ENCODE measurements at regions not wholly inside any gene's neighbourhood (a gene's known extent, or its start where the extent isn't known, plus 50 kb on each side); places are given as distances from the start of the nearest gene placed in this dataset.

DNA sequence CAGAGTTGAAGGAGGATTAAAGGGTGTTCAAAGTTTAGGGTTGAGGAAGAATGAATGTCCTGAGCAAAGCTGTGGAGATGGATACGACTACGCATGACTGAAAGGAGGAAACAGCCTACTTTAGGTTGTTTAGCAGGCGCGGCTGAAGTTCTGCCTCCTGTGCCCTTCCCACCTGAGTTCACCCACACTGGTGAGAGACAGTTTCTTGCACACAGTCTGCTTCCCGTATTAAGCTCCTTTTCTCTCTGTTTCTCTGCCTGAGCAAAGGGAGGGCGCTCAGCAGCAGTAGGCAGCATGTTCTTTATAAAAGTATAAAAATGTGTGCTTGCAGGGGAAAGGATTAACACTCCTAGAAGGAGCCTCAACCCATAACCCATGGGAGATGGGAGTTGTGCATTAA is 224.0 kb upstream of the SMARCA2 start:
- H3K9me3 Mint-ChIP-seq: no peaks in the 10 kb centered on the region
- H3K36me3 Mint-ChIP-seq (ENCODE audit: insufficient read depth in 2 of 2): no peaks in the 10 kb centered on the region
- H3K27me3 Mint-ChIP-seq (ENCODE audit: low read depth): peaks cover 35% of the 10 kb centered on the region
- no peak overlapping the region for H3K4me3 Mint-ChIP-seq
- no peaks in the 10 kb centered on the region for H3K4me1 Mint-ChIP-seq (ENCODE audit: low read depth)
- no peak overlapping the region for H3K27ac Mint-ChIP-seq
- ATAC-seq (replicated peaks in 1 of 2): no peak
- DNase-seq: no peak

DNA sequence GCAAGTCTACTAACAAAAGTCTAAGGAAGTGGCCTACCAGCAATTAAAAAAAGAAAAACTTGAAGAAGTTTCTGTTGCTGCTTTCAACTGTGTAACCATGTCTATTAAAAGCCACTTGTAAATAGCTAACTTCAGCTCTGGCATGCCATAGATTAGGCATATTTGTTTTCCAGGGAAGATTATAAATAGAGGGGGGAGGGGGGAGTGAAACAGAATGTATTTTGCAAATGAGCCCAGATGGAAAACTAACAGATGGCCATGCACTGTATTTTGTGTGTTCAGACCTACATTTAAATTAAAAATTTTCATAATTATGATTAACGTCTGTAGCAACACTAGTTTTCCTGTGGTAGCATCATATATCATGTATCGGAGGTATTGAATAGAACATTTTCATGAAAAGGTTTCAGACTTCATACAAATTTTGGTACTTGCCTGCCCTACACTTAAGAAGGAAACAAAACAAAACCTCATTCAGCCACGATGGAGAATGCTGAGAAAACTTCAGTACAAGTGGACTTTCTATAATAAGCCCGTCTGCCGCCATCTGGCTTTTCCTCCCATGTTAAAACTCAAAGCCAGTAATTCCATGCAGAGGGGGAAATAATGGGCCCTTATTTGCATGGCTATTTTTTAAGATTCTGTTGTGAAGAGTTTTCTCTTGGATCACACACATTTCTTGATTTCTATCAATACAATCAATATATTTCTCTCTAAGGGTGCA is 220.4 kb upstream of the SMARCA2 start:
- Mint-ChIP-seq H3K27ac (no peak overlapping the region), H3K4me1 (ENCODE audit: low read depth) (no peaks in the 10 kb centered on the region), H3K4me3 (no peak overlapping the region), H3K9me3 (no peaks in the 10 kb centered on the region), H3K36me3 (ENCODE audit: insufficient read depth in 2 of 2) (no peaks in the 10 kb centered on the region), H3K27me3 (ENCODE audit: low read depth) (peaks cover 25% of the 10 kb centered on the region)
- ATAC-seq (replicated peaks in 1 of 2) (no peak), DNase-seq (no peak)

DNA sequence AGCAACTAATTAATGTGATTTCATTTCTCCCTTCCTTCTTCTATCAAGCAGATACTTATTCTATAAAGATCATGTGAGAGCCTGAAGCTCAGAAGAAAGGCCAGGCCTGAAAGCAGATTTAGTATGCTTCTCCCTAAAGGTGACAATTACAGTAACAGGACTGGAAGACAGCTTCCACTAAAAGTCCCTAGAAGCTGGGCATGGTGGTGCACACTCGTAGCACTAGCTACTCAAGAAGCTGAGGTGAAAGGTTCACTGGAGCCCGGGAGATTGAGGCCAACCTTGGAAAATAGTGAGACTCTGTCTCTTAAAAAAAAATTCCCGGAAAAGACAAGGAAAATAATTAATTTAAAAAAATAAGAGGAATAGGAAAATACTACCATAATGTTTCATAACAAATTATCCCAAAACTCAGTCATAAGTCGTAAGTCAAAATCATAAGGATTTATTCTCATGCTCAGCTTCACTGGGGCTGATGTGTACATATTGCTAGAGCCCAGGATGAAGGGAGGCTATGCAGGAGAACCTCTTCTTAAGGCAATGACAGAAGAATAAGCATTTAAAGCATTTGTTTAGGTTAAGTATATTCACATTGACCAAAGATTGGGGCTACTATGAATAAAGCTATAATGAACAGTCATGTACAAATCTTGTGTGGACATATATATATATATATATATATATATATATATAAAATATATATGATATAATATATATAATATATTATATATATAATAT is 210.8 kb upstream of the SMARCA2 start:
- peak in 1 of 2 donors; percentile 88 for ATAC-seq (replicated peaks in 1 of 2)
- H3K27ac Mint-ChIP-seq: no peak overlapping the region
- H3K27me3 Mint-ChIP-seq (ENCODE audit: low read depth): no peaks in the 10 kb centered on the region
- no peak for DNase-seq
- no peak overlapping the region for H3K4me3 Mint-ChIP-seq
- H3K4me1 Mint-ChIP-seq (ENCODE audit: low read depth): no peaks in the 10 kb centered on the region
- peaks cover 0 to 2% of the 10 kb centered on the region in 2 donors for H3K9me3 Mint-ChIP-seq
- H3K36me3 Mint-ChIP-seq (ENCODE audit: insufficient read depth in 2 of 2): no peaks in the 10 kb centered on the region

DNA sequence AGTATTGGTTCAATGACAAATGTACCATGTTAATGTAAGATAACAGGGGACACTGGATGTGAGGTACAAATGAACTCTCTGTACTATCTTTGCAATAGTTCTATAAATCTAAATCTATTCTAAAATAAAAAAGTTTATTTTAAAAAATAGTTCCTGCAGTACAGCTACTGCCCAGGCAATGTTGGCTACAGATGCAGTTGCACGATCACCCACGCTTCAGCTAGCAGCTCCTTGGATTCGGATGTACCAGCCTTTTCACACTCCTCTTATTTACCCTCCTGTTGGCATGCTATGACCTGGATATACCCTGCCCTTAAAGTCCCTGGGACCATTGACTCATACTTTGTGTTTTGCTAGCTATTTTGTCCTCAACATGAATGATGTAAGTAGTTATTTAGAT is 185.4 kb upstream of the SMARCA2 start:
- DNase-seq (no peak), ATAC-seq (replicated peaks in 1 of 2) (no peak)
- Mint-ChIP-seq H3K27ac (no peak overlapping the region), H3K9me3 (no peaks in the 10 kb centered on the region), H3K4me1 (ENCODE audit: low read depth) (no peaks in the 10 kb centered on the region), H3K4me3 (no peak overlapping the region), H3K27me3 (ENCODE audit: low read depth) (peaks cover 43% of the 10 kb centered on the region), H3K36me3 (ENCODE audit: insufficient read depth in 2 of 2) (no peaks in the 10 kb centered on the region)

DNA sequence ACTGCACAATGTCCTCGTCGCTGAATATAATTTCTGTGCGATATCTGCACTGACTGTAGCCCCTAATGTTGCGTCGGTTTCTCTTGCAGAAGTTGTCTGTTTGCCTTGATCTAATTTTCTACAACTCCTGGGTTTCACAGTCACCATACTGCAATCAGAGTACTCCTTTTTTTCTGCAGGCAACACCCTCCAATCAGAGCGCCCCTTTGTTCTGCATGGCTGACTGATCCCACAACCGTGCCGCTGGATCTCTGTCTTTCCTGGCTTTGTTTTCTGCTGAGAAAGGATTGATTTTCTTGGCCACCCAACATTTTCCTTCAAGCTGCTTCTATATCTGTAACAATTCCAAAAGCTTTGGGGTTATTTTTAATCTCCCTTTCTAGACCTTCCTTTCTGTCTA is 182.2 kb upstream of the SMARCA2 start:
- Mint-ChIP-seq H3K36me3 (ENCODE audit: insufficient read depth in 2 of 2) (no peaks in the 10 kb centered on the region), H3K9me3 (no peaks in the 10 kb centered on the region)
- ATAC-seq (replicated peaks in 1 of 2): no peak

DNA sequence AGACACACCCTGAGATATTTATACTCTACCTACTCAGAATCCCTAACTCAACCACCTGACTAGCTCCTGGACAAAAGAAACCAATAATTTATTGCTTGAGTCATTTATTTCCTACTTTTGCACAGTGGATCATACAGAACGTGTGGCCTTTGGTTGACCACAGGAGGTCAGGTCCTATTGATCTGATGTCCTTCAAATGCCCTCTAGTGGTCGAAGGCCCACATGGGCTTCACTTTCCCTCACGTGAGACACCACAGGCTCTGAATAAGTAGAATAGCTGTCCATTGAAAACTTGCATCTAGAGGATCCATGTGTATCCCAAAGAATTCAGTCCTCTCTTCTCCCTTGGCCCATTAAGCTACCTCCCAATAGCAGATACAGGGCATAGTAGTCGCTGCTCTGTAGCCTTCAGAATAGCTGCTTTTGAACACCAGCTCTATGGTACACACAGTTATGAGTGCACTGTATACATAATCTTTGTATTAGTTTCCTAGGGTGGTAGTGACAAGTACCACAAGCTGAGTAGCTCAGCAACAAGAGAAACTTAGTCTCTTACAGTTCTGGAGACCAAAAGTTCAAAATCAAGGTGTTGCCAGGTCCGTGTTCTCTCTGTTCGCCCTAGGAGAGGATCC is 177.6 kb upstream of the SMARCA2 start:
- ATAC-seq (replicated peaks in 1 of 2) (no peak), DNase-seq (peak; percentile 8 to 21)
- H3K4me3 Mint-ChIP-seq: no peak overlapping the region
- no peaks in the 10 kb centered on the region for H3K4me1 Mint-ChIP-seq (ENCODE audit: low read depth)
- H3K36me3 Mint-ChIP-seq (ENCODE audit: insufficient read depth in 2 of 2): no peaks in the 10 kb centered on the region
- peaks cover 34% of the 10 kb centered on the region for H3K27me3 Mint-ChIP-seq (ENCODE audit: low read depth)
- H3K9me3 Mint-ChIP-seq: no peaks in the 10 kb centered on the region
- no peak overlapping the region for H3K27ac Mint-ChIP-seq

More for the DNA sequence above, 182.2 kb upstream of the SMARCA2 start:
- peaks cover 26% of the 10 kb centered on the region for H3K27me3 Mint-ChIP-seq (ENCODE audit: low read depth)
- no peak overlapping the region for H3K4me3 Mint-ChIP-seq
- H3K4me1 Mint-ChIP-seq (ENCODE audit: low read depth): no peaks in the 10 kb centered on the region
- H3K27ac Mint-ChIP-seq: no peak overlapping the region
- DNase-seq: no peak

DNA sequence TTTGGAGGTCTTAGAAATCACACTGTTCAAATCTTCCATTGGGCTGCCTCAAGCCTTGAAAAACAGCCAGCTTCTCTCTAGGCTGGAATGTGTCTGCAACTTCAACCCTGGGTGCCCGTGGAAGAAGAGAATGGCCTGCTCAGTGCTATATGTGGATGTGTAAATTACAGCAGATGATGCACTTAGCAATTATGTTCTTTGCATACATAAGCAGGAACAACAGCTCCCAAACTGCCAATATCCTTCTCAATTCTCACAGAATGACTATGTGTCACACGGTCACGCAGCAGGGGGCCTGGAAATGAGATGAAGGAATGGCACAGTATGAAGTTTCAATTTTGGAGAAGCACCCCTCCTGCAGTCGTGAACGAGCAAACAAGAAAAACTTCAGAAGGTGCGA is 175.2 kb upstream of the SMARCA2 start:
- Mint-ChIP-seq H3K4me3 (no peak overlapping the region), H3K9me3 (no peaks in the 10 kb centered on the region), H3K36me3 (ENCODE audit: insufficient read depth in 2 of 2) (no peaks in the 10 kb centered on the region), H3K27me3 (ENCODE audit: low read depth) (peaks cover 25% of the 10 kb centered on the region), H3K4me1 (ENCODE audit: low read depth) (no peaks in the 10 kb centered on the region), H3K27ac (no peak overlapping the region)
- DNase-seq: no peak
- no peak for ATAC-seq (replicated peaks in 1 of 2)

DNA sequence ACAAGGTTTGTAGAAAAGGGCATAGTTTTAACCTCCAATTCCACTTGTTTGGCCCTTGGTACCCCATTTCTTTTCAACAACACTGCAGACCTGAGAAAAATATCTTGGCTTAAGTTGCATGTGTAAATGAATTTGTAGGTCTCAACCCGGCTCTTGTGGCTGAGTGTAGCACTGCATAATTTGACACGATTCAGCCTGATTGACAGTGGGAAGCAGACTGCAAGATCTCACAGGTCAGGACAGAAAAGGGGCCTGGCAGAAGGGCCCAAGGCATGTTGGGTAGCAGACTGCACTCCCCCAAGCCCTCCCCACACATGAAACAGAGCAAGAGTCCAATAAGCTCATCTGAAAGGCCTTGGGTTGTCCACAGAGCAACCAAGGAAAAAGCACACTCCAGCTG is 169.7 kb upstream of the SMARCA2 start:
- DNase-seq: no peak
- Mint-ChIP-seq H3K4me1 (ENCODE audit: low read depth) (no peaks in the 10 kb centered on the region), H3K36me3 (ENCODE audit: insufficient read depth in 2 of 2) (no peaks in the 10 kb centered on the region)

DNA sequence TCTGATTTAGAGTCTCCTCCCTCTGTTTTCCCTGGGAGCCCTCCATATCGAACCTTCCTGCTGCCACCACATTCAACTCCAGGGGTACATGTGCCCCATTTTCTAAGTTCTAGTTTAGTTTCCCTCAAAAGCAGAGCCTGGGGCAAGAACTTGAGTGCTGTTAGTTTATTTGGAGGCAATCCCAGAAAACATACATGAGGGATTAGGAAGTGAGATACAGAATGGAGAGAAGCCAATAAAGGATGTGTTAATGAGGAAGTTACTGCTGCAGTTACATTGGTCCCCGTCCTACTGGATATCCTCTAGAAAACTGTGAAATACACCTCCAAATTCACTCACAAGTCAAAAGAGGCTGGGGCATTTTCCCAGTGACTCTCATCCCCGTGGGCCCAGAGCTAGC is 159.4 kb upstream of the SMARCA2 start:
- H3K27ac Mint-ChIP-seq: no peak overlapping the region
- no peak overlapping the region for H3K4me3 Mint-ChIP-seq
- no peak for DNase-seq
- H3K9me3 Mint-ChIP-seq: no peaks in the 10 kb centered on the region
- H3K36me3 Mint-ChIP-seq (ENCODE audit: insufficient read depth in 2 of 2): peaks cover 2 to 4% of the 10 kb centered on the region in 2 donors
- H3K27me3 Mint-ChIP-seq (ENCODE audit: low read depth): peaks cover 16% of the 10 kb centered on the region
- no peaks in the 10 kb centered on the region for H3K4me1 Mint-ChIP-seq (ENCODE audit: low read depth)
- no peak for ATAC-seq (replicated peaks in 1 of 2)

More for the DNA sequence above, 169.7 kb upstream of the SMARCA2 start:
- Mint-ChIP-seq H3K27ac (no peak overlapping the region), H3K27me3 (ENCODE audit: low read depth) (peaks cover 26% of the 10 kb centered on the region), H3K4me3 (no peak overlapping the region), H3K9me3 (peaks cover 0 to 3% of the 10 kb centered on the region in 2 donors)
- no peak for ATAC-seq (replicated peaks in 1 of 2)

DNA sequence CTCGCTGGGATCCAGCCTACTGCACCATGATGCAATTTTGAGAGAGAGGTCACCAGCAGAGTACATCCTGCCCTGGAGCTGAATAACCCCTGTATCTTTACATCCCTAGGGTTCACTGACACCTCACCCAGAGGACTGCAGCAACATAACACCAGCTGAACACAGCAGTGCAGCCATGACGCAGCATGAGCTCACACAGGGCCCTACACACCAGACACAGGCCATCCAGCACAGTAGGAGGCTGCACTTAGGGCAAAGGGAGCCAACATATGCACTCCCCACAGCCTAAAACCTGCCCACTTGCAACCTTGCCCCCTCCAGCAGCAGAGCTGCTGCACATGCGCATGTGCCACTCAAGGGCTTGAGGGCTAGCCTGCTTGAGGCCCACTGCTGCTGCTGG is 157.3 kb upstream of the SMARCA2 start:
- DNase-seq (no peak), ATAC-seq (replicated peaks in 1 of 2) (no peak)
- H3K4me1 Mint-ChIP-seq (ENCODE audit: low read depth): peaks cover 11% of the 10 kb centered on the region
- no peak overlapping the region for H3K27ac Mint-ChIP-seq
- no peak overlapping the region for H3K4me3 Mint-ChIP-seq
- peaks cover 6 to 9% of the 10 kb centered on the region in 2 donors for H3K36me3 Mint-ChIP-seq (ENCODE audit: insufficient read depth in 2 of 2)
- peaks cover 37% of the 10 kb centered on the region for H3K27me3 Mint-ChIP-seq (ENCODE audit: low read depth)
- peaks cover 4 to 10% of the 10 kb centered on the region in 2 donors for H3K9me3 Mint-ChIP-seq

DNA sequence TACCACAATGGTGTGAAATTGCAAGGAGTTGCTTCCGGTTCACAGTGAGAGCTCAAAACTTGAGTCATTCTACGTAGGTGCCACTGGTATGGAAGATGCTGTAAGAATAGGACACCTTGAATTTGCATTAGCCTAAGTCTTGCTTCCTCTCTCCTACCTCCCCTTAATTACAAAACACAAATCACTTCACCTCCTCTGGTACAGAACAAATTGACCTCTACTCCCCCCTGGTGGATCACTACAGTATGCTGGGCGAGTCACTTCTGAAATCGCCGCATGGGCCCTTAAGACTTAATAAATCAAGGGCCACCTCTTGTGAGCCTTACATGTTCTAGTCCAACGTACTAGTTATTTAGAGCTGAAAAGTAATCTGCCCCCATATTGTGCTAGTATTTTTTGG is 145.3 kb upstream of the SMARCA2 start:
- H3K27me3 Mint-ChIP-seq (ENCODE audit: low read depth): peaks cover 84% of the 10 kb centered on the region
- no peaks in the 10 kb centered on the region for H3K9me3 Mint-ChIP-seq
- H3K4me1 Mint-ChIP-seq (ENCODE audit: low read depth): peaks cover 14% of the 10 kb centered on the region
- H3K4me3 Mint-ChIP-seq: no peak overlapping the region
- ATAC-seq (replicated peaks in 1 of 2) (peak; percentile 61 to 74), DNase-seq (peak; percentile 45 to 58)
- no peak overlapping the region for H3K27ac Mint-ChIP-seq
- H3K36me3 Mint-ChIP-seq (ENCODE audit: insufficient read depth in 2 of 2): no peaks in the 10 kb centered on the region

DNA sequence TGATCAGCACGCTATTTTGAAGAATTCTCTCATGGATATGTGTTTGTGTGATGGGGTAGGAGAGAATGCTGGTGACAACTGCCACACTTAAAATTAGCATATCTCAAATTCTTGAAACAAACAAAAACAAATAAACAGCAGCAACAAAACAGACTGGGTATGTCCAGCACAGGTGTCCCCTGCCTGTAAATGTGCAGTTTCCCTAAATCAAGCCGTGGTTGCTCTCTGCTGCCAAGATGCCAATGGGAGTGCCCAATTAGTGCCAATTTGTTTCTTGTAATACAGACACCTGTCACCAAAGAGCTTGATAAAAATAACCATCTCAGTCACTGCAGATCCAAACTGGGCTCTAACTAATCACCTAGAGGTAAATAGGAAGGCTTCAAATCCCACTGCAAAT is 144.2 kb upstream of the SMARCA2 start:
- ATAC-seq (replicated peaks in 1 of 2): no peak
- H3K9me3 Mint-ChIP-seq: no peaks in the 10 kb centered on the region
- no peak overlapping the region for H3K4me3 Mint-ChIP-seq
- peaks cover 25% of the 10 kb centered on the region for H3K4me1 Mint-ChIP-seq (ENCODE audit: low read depth)
- no peaks in the 10 kb centered on the region for H3K36me3 Mint-ChIP-seq (ENCODE audit: insufficient read depth in 2 of 2)
- H3K27me3 Mint-ChIP-seq (ENCODE audit: low read depth): peaks cover 79% of the 10 kb centered on the region
- no peak overlapping the region for H3K27ac Mint-ChIP-seq
- DNase-seq: no peak

DNA sequence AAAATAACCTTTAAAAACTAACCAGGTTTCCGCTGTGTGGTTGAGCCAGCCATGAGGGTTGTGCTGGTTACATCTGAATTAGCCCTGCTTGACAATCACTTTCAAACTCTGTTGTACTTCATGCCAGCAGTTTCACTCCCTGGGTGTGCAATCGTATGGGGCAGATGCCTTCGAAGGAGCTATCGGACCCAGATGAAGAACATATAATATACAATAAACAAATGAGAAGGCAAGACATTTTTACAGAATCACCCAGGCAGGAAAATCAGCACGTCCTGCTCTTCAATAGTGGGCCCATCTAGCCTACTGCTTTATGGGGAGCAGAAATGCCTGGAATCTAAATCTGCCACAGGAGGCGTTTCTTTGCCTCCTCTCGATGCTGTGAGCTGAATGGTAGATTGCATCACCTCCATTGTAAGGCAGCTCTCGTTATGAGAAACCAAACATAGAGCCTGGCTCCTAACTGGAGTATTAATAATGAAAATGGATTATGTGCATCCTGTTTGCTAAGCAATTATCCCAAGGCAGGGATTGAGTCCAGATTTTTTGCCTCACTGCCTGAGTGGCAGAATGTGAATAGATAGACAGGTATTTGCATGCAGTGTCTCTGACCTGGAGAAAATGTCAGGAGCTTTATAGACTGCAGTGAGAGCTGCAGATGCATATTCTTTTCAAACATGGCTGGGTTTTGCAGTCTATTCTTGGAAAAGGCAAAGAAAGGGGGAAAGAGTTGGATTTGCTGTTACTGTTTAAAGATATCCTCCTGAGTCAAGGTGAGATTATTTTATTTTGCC is 143.3 kb upstream of the SMARCA2 start:
- Mint-ChIP-seq H3K9me3 (no peaks in the 10 kb centered on the region), H3K27me3 (ENCODE audit: low read depth) (peaks cover 70% of the 10 kb centered on the region), H3K36me3 (ENCODE audit: insufficient read depth in 2 of 2) (no peaks in the 10 kb centered on the region), H3K4me1 (ENCODE audit: low read depth) (peaks cover 34% of the 10 kb centered on the region), H3K27ac (no peak overlapping the region), H3K4me3 (peak overlapping the region in 1 of 2 donors; percentile 59)
- DNase-seq (peak; percentile 3 to 16), ATAC-seq (replicated peaks in 1 of 2) (peak in 1 of 2 donors; percentile 42)

Measured in activated T-cell treated with anti-CD3 and anti-CD28 coated beads, Interleukin-2, amount 50 U/mL, for 72 hours (primary cell).